Activated T-helper 1 cell treated with anti-CD3 and anti-CD28 coated beads, Interleukin-12 subunit alpha, Interleukin-12 subunit beta, Interleukin-2, Interleukin-4 antibody, amounts not matched to agents 30 ng/mL and 10 ng/mL and 1 ng/mL, durations not matched to agents 14 hours and 24 hours and 36 hours (primary cell): ENCODE measurements at regions not wholly inside any gene's neighbourhood (a gene's known extent, or its start where the extent isn't known, plus 50 kb on each side); places are given as distances from the start of the nearest gene placed in this dataset.

Source experiments
- DNase-seq: peaks from one replicate; pipeline ENCODE4 v3.0.0; 2021; ENCODE audit warnings: low spot score
- H3K27ac Mint-ChIP-seq: one replicate; pipeline ENCODE4 v1.8.0; 2021; ENCODE audit warnings: mild to moderate bottlenecking, mixed read lengths
- H3K27me3 Mint-ChIP-seq: one replicate; pipeline ENCODE4 v1.8.0; 2022; ENCODE audit warnings: mild to moderate bottlenecking, moderate library complexity, mixed read lengths; ENCODE audit not compliant: insufficient read depth
- H3K36me3 Mint-ChIP-seq: one replicate; pipeline ENCODE4 v1.8.0; 2021; ENCODE audit warnings: low read depth, mixed read lengths
- H3K4me1 Mint-ChIP-seq: one replicate; pipeline ENCODE4 v1.8.0; 2021; ENCODE audit warnings: low read depth, mixed read lengths
- H3K4me3 Mint-ChIP-seq: one replicate; pipeline ENCODE4 v1.8.0; 2021; ENCODE audit warnings: mild to moderate bottlenecking, moderate library complexity, mixed read lengths
- H3K9me3 Mint-ChIP-seq: one replicate; pipeline ENCODE4 v1.8.0; 2021; ENCODE audit warnings: mixed read lengths
- intact Hi-C: fragments of 100-400 bp; cut with micrococcal nuclease; formaldehyde crosslinking; loops from one replicate; pipeline ENCODE4 v1.15.1; 2024

DNA sequence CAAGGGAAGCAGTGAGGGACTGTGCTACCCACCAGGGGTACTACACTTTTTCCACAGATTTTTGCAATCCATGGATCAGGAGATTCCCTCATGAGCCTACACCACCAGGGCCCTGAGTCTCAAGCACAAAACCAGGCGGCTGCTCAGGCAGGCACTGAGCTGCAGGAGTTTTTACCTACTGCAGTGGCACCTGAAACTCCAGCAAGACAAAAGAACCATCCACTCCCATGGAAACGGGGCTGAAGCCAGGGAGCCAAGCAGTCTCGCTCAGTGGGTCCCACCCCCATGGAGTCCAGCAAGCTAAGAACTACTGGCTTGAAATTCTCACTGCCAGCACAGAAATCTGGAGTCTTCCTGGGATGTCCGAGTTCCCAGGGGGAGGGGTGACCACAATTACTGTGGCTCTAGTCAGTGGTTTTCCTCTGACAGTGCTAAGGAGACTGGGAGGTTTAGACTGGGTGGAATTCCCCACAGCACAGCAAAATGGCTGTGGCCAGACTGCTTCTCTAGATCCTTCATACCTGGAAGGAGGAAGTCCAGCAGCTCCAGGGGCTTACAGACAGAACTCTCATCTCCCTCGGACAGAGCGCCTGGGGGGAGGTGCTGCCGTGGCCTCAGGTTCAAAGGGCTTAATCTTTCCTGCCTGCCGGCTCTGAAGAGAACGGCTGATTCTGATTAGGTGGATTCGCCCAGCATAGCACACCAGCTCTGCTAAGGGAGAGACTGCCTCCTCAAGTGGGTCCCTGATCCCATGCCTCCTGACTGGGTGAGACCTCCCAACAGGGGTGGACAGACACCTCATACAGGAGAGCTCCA lies 437.8 kb downstream of the LTN1 start:
- Mint-ChIP-seq H3K36me3 (no peaks in the 10 kb centered on the region), H3K9me3 (peaks cover 2% of the 10 kb centered on the region), H3K27me3 (no peaks in the 10 kb centered on the region), H3K4me3 (no peak overlapping the region), H3K4me1 (no peaks in the 10 kb centered on the region), H3K27ac (no peak overlapping the region)
- no peak for DNase-seq
- intact Hi-C loops: no loop called here

DNA sequence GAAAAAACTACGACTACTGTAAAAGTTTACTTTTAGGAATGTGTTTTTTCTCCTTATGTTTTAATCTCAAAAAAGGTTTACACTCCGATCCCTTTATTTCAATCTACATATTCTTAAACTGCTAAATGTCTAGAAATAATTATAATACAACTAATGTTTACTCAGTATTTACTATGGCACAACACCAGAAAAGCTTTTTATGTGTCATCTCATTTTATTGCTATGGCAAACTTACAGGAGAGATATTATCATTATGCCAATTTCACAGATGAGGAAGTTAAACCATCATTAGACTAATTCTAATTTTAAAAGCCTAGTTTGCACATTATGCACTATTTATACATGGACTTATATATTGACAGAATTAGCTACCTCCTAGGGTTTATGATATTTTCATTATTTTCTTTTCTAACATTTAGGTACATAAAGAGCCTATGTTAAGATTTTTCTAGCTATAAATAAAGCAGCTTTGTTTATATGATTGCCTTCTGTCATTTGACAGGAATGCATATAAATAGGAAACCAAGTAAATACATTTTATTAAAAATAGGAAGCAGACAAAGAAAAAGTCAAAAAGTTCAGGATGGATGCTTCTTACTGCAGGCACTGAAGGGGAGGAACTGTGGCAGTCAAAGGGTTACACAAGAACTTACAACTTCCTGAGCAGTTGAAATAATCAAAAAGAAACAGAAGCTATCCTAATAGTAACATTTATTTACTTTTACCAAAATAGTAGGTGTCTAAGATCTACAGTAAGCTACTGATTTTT lies 442.4 kb downstream of the LTN1 start:
- Mint-ChIP-seq H3K27ac (no peak overlapping the region), H3K36me3 (peaks cover 2% of the 10 kb centered on the region), H3K4me1 (no peaks in the 10 kb centered on the region), H3K4me3 (no peak overlapping the region), H3K27me3 (no peaks in the 10 kb centered on the region), H3K9me3 (no peaks in the 10 kb centered on the region)
- intact Hi-C loops: no loop called here
- no peak for DNase-seq

DNA sequence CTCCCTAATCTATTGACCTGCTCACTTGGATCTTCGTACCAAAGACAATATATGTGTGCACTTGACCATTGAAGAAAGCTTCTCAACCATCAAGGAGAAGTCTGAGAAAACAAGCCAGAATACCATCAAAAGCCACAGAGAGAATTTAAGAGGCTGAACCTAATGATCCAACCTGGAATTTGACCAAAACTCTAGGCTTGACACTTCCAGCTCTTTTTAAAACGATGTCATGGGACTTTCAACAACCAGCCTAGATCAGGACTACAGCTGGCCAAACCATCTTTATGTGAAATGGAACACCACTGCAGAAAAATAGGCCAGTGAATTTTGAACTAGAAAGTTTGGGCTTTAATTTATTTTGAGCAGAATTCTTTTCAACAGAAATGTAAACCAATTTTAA lies 444.4 kb downstream of the LTN1 start:
- DNase-seq: no peak
- peaks cover 2% of the 10 kb centered on the region for H3K36me3 Mint-ChIP-seq
- intact Hi-C loops: no loop called here
- H3K4me3 Mint-ChIP-seq: no peak overlapping the region
- H3K27ac Mint-ChIP-seq: no peak overlapping the region
- H3K9me3 Mint-ChIP-seq: no peaks in the 10 kb centered on the region
- H3K27me3 Mint-ChIP-seq: no peaks in the 10 kb centered on the region
- H3K4me1 Mint-ChIP-seq: no peaks in the 10 kb centered on the region

DNA sequence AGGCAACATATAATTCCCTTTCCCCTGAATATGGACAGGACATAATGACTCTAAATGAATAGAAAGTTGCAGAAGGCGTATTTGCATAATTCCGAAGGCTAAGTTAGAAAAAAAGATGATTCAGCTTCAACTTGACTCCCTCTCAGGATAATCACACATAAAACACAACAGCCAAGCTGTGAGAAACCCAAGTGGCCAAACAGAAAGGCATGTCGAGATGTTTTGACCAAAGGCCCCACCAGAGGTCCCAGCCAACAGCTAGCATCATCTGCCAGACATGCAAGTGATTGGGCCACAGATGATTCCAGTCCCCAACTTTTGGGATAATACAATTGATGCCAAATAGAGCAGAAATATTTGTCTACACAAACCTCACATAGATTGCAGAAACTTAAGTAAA lies 444.9 kb downstream of the LTN1 start:
- no peak overlapping the region for H3K27ac Mint-ChIP-seq
- H3K4me1 Mint-ChIP-seq: no peaks in the 10 kb centered on the region
- intact Hi-C loops: no loop called here
- H3K4me3 Mint-ChIP-seq: no peak overlapping the region
- H3K36me3 Mint-ChIP-seq: peaks cover 2% of the 10 kb centered on the region
- no peaks in the 10 kb centered on the region for H3K9me3 Mint-ChIP-seq
- H3K27me3 Mint-ChIP-seq: no peaks in the 10 kb centered on the region
- DNase-seq: no peak

DNA sequence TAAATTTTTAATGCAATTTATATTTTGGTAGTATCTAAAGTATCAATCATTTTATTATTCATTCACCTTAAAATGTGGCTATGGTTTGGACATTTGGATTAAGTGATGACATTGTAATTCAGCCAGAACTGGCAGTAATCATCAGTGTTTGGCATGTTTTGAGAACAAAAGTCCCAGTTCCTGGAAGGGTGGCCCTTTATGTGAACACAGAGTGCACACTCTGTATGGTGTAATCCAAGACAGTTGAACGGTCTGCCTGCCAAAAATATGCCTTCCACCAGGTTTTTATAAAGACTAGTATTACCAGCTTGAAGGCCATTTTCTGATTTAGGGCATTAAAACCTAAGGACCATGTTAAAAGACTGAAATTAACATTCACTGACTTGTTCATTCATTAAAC lies 448.7 kb downstream of the LTN1 start:
- DNase-seq: no peak
- H3K27ac Mint-ChIP-seq: no peak overlapping the region
- no peaks in the 10 kb centered on the region for H3K4me1 Mint-ChIP-seq
- intact Hi-C loops: no loop called here
- H3K4me3 Mint-ChIP-seq: no peak overlapping the region
- H3K27me3 Mint-ChIP-seq: no peaks in the 10 kb centered on the region
- H3K36me3 Mint-ChIP-seq: peaks cover 2% of the 10 kb centered on the region
- no peaks in the 10 kb centered on the region for H3K9me3 Mint-ChIP-seq

DNA sequence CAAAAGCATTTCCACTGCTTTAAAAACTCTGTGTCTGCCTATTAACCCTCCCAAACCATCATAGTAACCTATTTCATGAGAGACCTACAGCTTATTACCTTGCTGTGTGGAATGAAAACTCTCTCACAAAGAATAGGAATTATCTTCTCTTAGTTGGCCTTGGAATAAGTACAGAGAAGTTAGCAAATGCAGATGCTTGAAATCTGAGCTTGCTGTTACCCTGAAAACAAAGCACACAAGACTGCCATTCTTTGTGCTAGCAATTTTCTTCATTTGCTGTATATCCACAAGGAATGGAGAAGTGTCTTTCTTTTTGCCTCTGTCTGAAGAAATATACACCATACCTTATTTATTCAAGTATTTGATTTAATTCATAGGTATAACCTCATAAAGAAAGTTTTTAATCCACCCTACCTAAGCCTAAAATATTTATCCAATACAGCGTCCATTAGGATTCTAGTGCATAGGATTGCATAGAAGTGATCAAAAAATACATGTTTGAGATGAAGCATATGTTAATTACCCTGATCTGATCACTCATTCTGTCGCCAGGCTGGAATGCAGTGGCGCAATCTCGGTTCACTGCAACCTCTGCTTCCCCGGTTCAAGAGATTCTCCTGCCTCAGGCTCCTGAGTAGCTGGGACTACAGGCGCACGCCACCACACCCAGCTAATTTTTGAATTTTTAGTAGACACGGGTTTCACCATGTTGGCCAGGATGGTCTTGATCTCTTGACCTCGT lies 451.1 kb downstream of the LTN1 start:
- no peak overlapping the region for H3K27ac Mint-ChIP-seq
- intact Hi-C loops: no loop called here

DNA sequence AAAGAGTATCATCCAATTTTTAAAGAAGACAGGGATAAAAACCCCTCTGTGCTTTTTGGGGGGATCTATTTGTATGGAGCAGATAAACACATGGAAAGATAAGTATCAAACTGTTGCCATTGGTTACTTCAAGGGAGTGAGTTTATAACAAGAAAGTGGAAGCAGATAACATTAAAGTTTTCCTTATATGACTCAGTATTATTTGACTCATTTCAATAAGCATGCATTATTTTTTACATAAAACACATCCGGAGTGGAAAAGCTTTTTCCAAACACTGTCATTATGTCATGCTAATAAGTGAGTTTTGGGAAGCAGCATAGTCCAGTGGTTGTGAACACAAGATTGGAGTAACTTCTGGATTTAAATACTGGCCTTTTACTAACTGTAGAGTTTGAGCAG lies 452.2 kb downstream of the LTN1 start:
- intact Hi-C loops: no loop called here
- no peaks in the 10 kb centered on the region for H3K9me3 Mint-ChIP-seq
- H3K27me3 Mint-ChIP-seq: no peaks in the 10 kb centered on the region

More for the DNA sequence above, 451.1 kb downstream of the LTN1 start:
- H3K9me3 Mint-ChIP-seq: no peaks in the 10 kb centered on the region
- no peaks in the 10 kb centered on the region for H3K4me1 Mint-ChIP-seq
- DNase-seq: no peak
- peaks cover 2% of the 10 kb centered on the region for H3K36me3 Mint-ChIP-seq
- no peaks in the 10 kb centered on the region for H3K27me3 Mint-ChIP-seq
- no peak overlapping the region for H3K4me3 Mint-ChIP-seq

DNA sequence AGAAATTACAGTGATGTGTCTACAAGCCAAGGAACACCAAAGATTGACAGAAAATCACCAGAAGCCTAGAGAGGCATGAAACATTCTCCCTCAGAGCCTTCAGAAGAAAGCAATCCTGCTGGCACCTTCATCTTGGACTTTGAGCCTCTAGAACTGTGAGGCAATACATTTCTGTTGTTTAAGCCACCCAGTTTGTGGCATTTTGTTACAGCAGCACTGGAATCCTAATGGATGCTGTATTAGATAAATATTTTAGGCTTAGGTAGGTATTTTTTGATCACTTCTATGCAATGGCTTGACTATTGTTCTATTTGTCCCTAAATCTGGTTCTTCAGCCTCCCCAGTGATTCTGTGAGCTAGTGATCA lies 453.1 kb downstream of the LTN1 start:
- no peaks in the 10 kb centered on the region for H3K4me1 Mint-ChIP-seq
- no peaks in the 10 kb centered on the region for H3K27me3 Mint-ChIP-seq
- DNase-seq: no peak
- intact Hi-C loops: no loop called here
- H3K27ac Mint-ChIP-seq: no peak overlapping the region
- H3K9me3 Mint-ChIP-seq: no peaks in the 10 kb centered on the region
- no peak overlapping the region for H3K4me3 Mint-ChIP-seq
- no peaks in the 10 kb centered on the region for H3K36me3 Mint-ChIP-seq

More for the DNA sequence above, 452.2 kb downstream of the LTN1 start:
- H3K27ac Mint-ChIP-seq: no peak overlapping the region
- no peaks in the 10 kb centered on the region for H3K36me3 Mint-ChIP-seq
- H3K4me3 Mint-ChIP-seq: no peak overlapping the region
- no peak for DNase-seq
- no peaks in the 10 kb centered on the region for H3K4me1 Mint-ChIP-seq

DNA sequence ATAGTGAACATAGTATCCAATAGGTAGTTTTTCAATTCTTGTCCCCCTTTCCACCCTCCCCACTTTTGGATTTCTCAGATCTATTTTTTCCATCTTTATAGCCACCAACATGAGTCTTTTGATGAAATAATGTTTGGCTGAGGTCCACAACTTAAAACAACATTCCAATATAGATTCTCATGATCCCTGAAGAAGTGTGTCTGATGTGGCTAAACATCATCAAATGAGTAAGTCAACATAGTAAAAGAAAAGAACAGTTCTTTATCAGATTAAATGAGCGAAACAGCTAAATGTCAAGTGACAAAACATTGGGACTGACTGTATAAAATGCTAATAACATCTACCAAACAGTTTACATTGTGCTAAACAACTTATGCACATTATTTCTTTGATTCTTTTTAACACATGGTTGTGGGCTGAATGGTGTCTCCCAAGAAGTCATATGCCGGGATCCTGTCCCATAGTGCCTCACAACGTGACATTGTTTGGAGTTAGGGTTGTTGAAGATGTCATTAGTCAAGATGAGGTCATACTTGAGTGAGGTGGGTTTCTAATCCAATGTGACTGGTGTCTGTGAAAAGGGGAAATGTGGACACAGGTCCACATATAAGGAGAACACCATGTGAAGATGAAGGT lies 453.6 kb downstream of the LTN1 start:
- intact Hi-C loops: no loop called here
- Mint-ChIP-seq H3K27ac (no peak overlapping the region), H3K27me3 (no peaks in the 10 kb centered on the region), H3K4me1 (no peaks in the 10 kb centered on the region), H3K9me3 (no peaks in the 10 kb centered on the region), H3K36me3 (no peaks in the 10 kb centered on the region), H3K4me3 (no peak overlapping the region)
- no peak for DNase-seq

DNA sequence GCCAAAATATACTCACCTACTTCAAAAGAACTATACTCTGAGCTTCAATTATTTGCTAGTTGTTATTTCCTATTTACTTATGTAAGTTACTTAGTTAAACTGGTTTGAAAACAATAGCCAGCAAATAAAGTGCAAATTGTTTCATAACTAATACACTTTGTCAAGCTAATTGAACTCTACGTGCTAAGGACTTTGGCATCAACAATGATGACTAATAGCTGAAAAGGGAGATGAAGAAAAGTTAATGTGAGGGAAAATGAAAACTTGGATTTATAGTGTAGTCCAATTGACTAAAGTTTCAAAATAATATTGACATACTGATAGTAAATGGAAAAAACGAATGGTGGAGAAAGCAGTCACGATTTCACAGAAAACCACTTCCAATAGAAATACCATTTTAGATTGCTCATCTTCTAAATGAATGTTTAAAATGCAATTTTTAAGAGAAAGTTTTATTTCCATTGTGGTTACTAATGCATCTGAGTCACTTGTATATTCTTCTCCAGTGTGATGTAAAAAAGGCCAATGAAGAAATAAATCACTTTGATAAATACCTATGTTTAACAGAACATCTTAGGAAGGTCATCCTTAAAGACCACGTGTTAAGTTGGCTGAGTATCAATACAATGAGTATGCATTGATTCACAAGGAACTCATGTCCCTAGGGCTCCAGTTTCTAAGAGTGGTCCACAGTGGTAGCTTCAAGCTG lies 455.2 kb downstream of the LTN1 start:
- no peaks in the 10 kb centered on the region for H3K36me3 Mint-ChIP-seq
- no peak for DNase-seq
- intact Hi-C loops: no loop called here
- peaks cover 2% of the 10 kb centered on the region for H3K27me3 Mint-ChIP-seq
- H3K4me3 Mint-ChIP-seq: no peak overlapping the region
- H3K9me3 Mint-ChIP-seq: no peaks in the 10 kb centered on the region
- no peak overlapping the region for H3K27ac Mint-ChIP-seq
- no peaks in the 10 kb centered on the region for H3K4me1 Mint-ChIP-seq

DNA sequence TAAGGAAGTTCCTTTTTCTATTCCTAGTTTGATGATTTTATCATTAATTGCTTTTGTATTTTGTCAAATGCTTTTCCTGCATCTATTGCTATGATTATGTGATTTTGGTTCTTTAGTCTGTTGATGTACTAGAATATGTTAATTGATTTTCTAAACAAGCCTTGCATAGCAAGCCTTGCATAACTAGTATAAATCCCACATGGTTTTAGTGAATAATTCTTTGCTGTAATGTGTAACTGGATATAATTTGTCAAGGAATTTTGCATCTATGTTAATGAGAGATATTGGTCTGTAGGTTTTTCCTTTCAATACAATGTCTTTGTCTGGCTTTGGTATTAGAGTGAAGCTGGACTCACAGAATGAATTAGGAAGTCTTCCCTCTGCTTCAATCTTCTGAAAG lies 460.2 kb downstream of the LTN1 start:
- DNase-seq: no peak
- H3K4me3 Mint-ChIP-seq: no peak overlapping the region
- intact Hi-C loops: no loop called here
- no peaks in the 10 kb centered on the region for H3K36me3 Mint-ChIP-seq
- H3K9me3 Mint-ChIP-seq: peaks cover 6% of the 10 kb centered on the region
- no peak overlapping the region for H3K27ac Mint-ChIP-seq
- no peaks in the 10 kb centered on the region for H3K4me1 Mint-ChIP-seq
- H3K27me3 Mint-ChIP-seq: peaks cover 5% of the 10 kb centered on the region

DNA sequence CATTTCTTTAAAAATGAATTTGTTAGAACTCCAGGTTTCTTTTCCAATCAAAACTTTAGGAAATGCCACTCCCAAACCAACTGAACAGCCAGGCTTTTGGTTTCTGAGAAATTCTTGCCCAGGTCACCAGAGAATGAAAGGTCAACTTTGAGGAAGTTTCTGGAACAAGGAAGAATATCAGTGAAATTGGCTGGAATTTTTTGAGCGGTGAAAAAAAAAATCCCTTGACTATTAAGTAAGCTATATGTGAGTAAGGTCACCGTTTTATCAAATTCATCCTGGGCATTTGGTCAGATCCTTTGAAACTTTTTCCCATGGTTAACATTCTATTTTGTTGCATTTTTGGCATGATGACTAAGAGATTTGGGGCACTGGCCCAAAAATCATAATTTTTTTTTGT lies 469.3 kb downstream of the LTN1 start:
- Mint-ChIP-seq H3K4me1 (peaks cover 8% of the 10 kb centered on the region), H3K36me3 (no peaks in the 10 kb centered on the region), H3K27ac (no peak overlapping the region), H3K4me3 (no peak overlapping the region), H3K9me3 (peaks cover 3% of the 10 kb centered on the region), H3K27me3 (no peaks in the 10 kb centered on the region)
- intact Hi-C loops: no loop called here
- DNase-seq: no peak
